ENCODE measurements at regions not wholly inside any gene's neighbourhood (a gene's known extent, or its start where the extent isn't known, plus 50 kb on each side); places are given as distances from the start of the nearest gene placed in this dataset.

- no peaks in the 10 kb centered on the region for H3K9me1 ChIP-seq (ENCODE audit: control insufficient read depth, insufficient read depth, low read length)
- no TSS peak for BruUV-seq (replicated peaks)
- peak overlapping the region; percentile 99 for H2AFZ ChIP-seq (ENCODE audit: low read depth, low read length)
- H3K79me2 ChIP-seq (ENCODE audit: control insufficient read depth, insufficient read depth, low read length) = no peaks in the 10 kb centered on the region
- peak in 1 of 4 experiments; percentile 37 for DNase-seq (ENCODE audit: extremely low read depth in 1 of 4, low spot score in 3 of 4)
- H3K4me2 ChIP-seq (ENCODE audit: insufficient read depth, low read length) = peak overlapping the region; percentile 84
- CTCF ChIA-PET (ENCODE audit: low intra/inter-chr PET ratio) = no interaction called here
- in situ Hi-C loops (cut with MboI) (no loop called here), intact Hi-C loops (cut with micrococcal nuclease) (loop anchor here (2.0 to 5.0 kb wide), 4 partner anchors 49 to 123 kb away; partner anchors contain the start of gene HNRNPU)
- H3K27ac ChIP-seq (ENCODE audit: extremely low read depth, low read depth, low read length) = peak overlapping the region; percentile 64; the same call in 2 of the 3 replicates
- peak; percentile 44 for ATAC-seq
- peak overlapping the region; percentile 36 for H3K4me3 ChIP-seq
- peak overlapping the region; percentile 77 to 87 for H3K9ac ChIP-seq (ENCODE audit: insufficient read depth in 1 of 2, low read depth in 2 of 2, low read length in 2 of 2)
- 73% methylated on average over 9 of the region's 9 CpGs for WGBS (ENCODE audit: insufficient coverage, low coverage, missing lambda C conversion rate)
- POLR2A ChIA-PET = interaction anchor here (1.0 kb wide), 1 partner anchor 11 kb away, joined by 4 read pairs; no protein-coding TSS in a partner anchor
- no peaks in the 10 kb centered on the region for H3K36me3 ChIP-seq (ENCODE audit: control insufficient read depth, insufficient read depth, low read length)
- TF ChIP-seq CCNT2 (IDR thresholded peaks at IDR 0.05; ENCODE audit: borderline replicate concordance, extremely low read depth, insufficient read length, low read depth, low read length) = no peak
- no peak for TF ChIP-seq KDM4B (IDR thresholded peaks at IDR 0.05; ENCODE audit: borderline replicate concordance in 2 of 2, low read depth in 1 of 2)
- no peak for TF ChIP-seq ZHX1 (conservative IDR thresholded peaks at IDR 0.05; ENCODE audit: low read length)
- no peak for TF ChIP-seq DACH1 (IDR thresholded peaks at IDR 0.05; ENCODE audit: partially characterized antibody)
- TF ChIP-seq ZNF280A (IDR thresholded peaks at IDR 0.05; ENCODE audit: low read depth, partially characterized antibody) = no peak
- TF ChIP-seq IFI16 (CRISPR knock-in tag; IDR thresholded peaks at IDR 0.05) = no peak
- no peak for TF ChIP-seq CLOCK (CRISPR knock-in tag; IDR thresholded peaks at IDR 0.05; ENCODE audit: borderline replicate concordance)
- peak in 1 of 2 experiments; percentile 36; a peak in 1 of 4 replicates for TF ChIP-seq KDM1A (IDR thresholded peaks at IDR 0.05)
- 0 out of 2 replicates have a peak, but pooled peaks have one; percentile 10 for TF ChIP-seq ZNF316 (IDR thresholded peaks at IDR 0.05)
- no peak for TF ChIP-seq BDP1 (IDR thresholded peaks at IDR 0.05; ENCODE audit: insufficient read depth, insufficient read length)
- TF ChIP-seq MEF2A (IDR thresholded peaks at IDR 0.05; ENCODE audit: control insufficient read depth, low read depth, low read length) = peak; percentile 55; the same call in 1 of the 2 replicates
- no peak for TF ChIP-seq NCOA2 (IDR thresholded peaks at IDR 0.05; ENCODE audit: partially characterized antibody in 2 of 2)
- no peak for TF ChIP-seq MTA3 (IDR thresholded peaks at IDR 0.05; ENCODE audit: borderline replicate concordance)
- TF ChIP-seq KAT2B (IDR thresholded peaks at IDR 0.05; ENCODE audit: low read depth, low read length) = no peak
- no peaks in the 10 kb centered on the region for H4K20me1 ChIP-seq (replicated peaks; ENCODE audit: control insufficient read depth, insufficient read depth, low read length)
- no peaks in the 10 kb centered on the region for H3K27me3 ChIP-seq (ENCODE audit: control insufficient read depth in 2 of 2, insufficient read depth in 2 of 2, low read length in 2 of 2)
- peaks cover 7 to 13% of the 10 kb centered on the region in 2 experiments; a peak in 3 of 5 replicates for H3K4me1 ChIP-seq (replicated peaks in 1 of 2; ENCODE audit: control insufficient read depth in 2 of 2, insufficient read depth in 2 of 2, low read length in 2 of 2)
- FAIRE-seq = no peak
- no peaks in the 10 kb centered on the region for H3K9me3 ChIP-seq (replicated peaks; ENCODE audit: control insufficient read depth, insufficient read depth, low read depth, low read length)
Observed at GRCh38 chr1:244919320-244920282, 55.3 kb upstream of the HNRNPU start.

All from K562 (cell line).